GM23338 (cell line): ENCODE measurements at regions not wholly inside any gene's neighbourhood (a gene's known extent, or its start where the extent isn't known, plus 50 kb on each side); places are given as distances from the start of the nearest gene placed in this dataset.

Experiments
- TF ChIP-seq, protein P1 (sequence below), 2 experiments: fragments of 200-600 bp in 1 of 2; sonication (generic) in 1 of 2; conservative IDR thresholded peaks; 2 replicates each; pipeline versions ENCODE4 v1.5.1 to v1.6.1; 2016 to 2017; ENCODE audit warnings: antibody characterized with exemption in 2 of 2, low read depth in 2 of 2, mild to moderate bottlenecking in 2 of 2, moderate library complexity in 1 of 2
- TF ChIP-seq, protein P2 (sequence below): IDR thresholded peaks from 2 replicates; pipeline ENCODE4 v1.6.1; 2016; ENCODE audit warnings: antibody characterized with exemption

DNA sequence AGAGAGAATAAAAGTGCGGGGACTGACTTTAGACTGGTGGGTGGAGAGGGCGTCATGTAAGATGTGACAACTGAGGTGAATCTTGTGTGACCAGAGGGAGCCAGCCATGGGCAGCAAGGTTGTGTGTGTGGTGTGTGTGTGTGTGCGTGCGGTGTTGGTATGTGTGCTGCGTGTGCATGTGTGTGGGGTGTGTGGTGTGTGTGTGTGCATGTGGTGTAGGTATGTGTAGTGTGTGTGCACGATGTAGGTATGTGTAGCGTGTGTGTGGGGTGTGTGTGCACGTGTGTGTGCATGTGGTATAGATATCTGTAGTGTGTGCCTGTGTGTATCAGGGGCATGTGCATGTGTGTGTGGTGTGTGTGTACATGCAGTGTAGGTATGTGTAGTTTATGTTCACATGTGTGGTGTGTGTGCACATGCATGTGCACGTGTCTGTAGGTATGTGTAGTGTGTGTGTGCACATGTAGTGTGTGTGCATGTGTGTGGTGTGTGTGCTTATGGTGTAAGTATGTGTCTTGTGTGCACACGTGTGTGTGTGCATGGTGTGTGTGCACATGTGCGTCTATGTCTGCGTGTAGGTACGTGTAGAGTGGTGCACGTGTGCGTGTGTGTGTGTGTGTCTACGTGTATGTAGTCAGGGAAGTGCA, 312.3 kb upstream of the MKI67 start:
- TF ChIP-seq, protein P1, sequence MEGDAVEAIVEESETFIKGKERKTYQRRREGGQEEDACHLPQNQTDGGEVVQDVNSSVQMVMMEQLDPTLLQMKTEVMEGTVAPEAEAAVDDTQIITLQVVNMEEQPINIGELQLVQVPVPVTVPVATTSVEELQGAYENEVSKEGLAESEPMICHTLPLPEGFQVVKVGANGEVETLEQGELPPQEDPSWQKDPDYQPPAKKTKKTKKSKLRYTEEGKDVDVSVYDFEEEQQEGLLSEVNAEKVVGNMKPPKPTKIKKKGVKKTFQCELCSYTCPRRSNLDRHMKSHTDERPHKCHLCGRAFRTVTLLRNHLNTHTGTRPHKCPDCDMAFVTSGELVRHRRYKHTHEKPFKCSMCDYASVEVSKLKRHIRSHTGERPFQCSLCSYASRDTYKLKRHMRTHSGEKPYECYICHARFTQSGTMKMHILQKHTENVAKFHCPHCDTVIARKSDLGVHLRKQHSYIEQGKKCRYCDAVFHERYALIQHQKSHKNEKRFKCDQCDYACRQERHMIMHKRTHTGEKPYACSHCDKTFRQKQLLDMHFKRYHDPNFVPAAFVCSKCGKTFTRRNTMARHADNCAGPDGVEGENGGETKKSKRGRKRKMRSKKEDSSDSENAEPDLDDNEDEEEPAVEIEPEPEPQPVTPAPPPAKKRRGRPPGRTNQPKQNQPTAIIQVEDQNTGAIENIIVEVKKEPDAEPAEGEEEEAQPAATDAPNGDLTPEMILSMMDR (conservative IDR thresholded peaks at IDR 0.05; ENCODE audit: low read depth in 2 of 2): no peak
- TF ChIP-seq, protein P2, sequence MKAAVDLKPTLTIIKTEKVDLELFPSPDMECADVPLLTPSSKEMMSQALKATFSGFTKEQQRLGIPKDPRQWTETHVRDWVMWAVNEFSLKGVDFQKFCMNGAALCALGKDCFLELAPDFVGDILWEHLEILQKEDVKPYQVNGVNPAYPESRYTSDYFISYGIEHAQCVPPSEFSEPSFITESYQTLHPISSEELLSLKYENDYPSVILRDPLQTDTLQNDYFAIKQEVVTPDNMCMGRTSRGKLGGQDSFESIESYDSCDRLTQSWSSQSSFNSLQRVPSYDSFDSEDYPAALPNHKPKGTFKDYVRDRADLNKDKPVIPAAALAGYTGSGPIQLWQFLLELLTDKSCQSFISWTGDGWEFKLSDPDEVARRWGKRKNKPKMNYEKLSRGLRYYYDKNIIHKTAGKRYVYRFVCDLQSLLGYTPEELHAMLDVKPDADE: no peak
